MM.1S (cell line): ENCODE measurements at regions not wholly inside any gene's neighbourhood (a gene's known extent, or its start where the extent isn't known, plus 50 kb on each side); places are given as distances from the start of the nearest gene placed in this dataset.

Experiments used
- DNase-seq: peaks from one replicate; pipeline ENCODE4 v3.0.0-alpha.2; 2015
- H2AFZ ChIP-seq: fragments of 300-600 bp; sonication (generic); 2 replicates; pipeline ENCODE4 v1.6.0; 2016; ENCODE audit warnings: antibody characterized with exemption, low read length
- H3F3A ChIP-seq: fragments of 300-600 bp; sonication (generic); 2 replicates; pipeline ENCODE4 v1.6.1; 2016; ENCODE audit warnings: mild to moderate bottlenecking, antibody characterized with exemption, low read length, moderate library complexity, mixed read lengths; ENCODE audit not compliant: insufficient read depth
- H3K27ac ChIP-seq: fragments of 300-600 bp; sonication (generic); 2 replicates; pipeline ENCODE4 v1.5.1; 2016; ENCODE audit warnings: mild to moderate bottlenecking, low read length
- H3K27me3 ChIP-seq: fragments of 300-600 bp; sonication (generic); replicated peaks from 2 replicates; pipeline ENCODE4 v1.6.0; 2016; ENCODE audit warnings: low read length; ENCODE audit not compliant: insufficient read depth
- H3K36me3 ChIP-seq: fragments of 300-600 bp; sonication (generic); replicated peaks from 2 replicates; pipeline ENCODE4 v1.6.1; 2016; ENCODE audit warnings: mild to moderate bottlenecking, low read length, mixed read lengths; ENCODE audit not compliant: insufficient read depth
- H3K4me1 ChIP-seq: fragments of 300-600 bp; sonication (generic); 2 replicates; pipeline ENCODE4 v1.6.1; 2016; ENCODE audit warnings: low read length, mixed read lengths
- H3K4me2 ChIP-seq: fragments of 300-600 bp; sonication (generic); 2 replicates; pipeline ENCODE4 v1.6.0; 2016; ENCODE audit warnings: low read depth, low read length
- H3K4me3 ChIP-seq: fragments of 300-600 bp; sonication (generic); 2 replicates; pipeline ENCODE4 v1.5.1; 2016; ENCODE audit warnings: low read length, mixed read lengths
- H3K79me2 ChIP-seq: fragments of 300-600 bp; sonication (generic); 2 replicates; pipeline ENCODE4 v1.6.1; 2016; ENCODE audit warnings: mixed run types, low read length, mixed read lengths
- H3K9ac ChIP-seq: fragments of 300-600 bp; sonication (generic); 2 replicates; pipeline ENCODE4 v1.6.1; 2016; ENCODE audit warnings: low read length, mixed read lengths
- H3K9me2 ChIP-seq: fragments of 300-600 bp; sonication (generic); replicated peaks from 2 replicates; pipeline ENCODE4 v1.6.1; 2016; ENCODE audit warnings: mild to moderate bottlenecking, low read length, mixed read lengths; ENCODE audit not compliant: insufficient read depth
- H3K9me3 ChIP-seq: fragments of 300-600 bp; sonication (generic); replicated peaks from 2 replicates; pipeline ENCODE4 v1.6.1; 2016; ENCODE audit warnings: mild to moderate bottlenecking, low read length, mixed read lengths; ENCODE audit not compliant: insufficient read depth
- H4K20me1 ChIP-seq: fragments of 300-600 bp; sonication (generic); 2 replicates; pipeline ENCODE4 v1.6.1; 2016; ENCODE audit warnings: mild to moderate bottlenecking, low read length, moderate library complexity, mixed read lengths; ENCODE audit not compliant: insufficient read depth
- CTCF ChIP-seq: fragments of 300-600 bp; sonication (generic); IDR thresholded peaks from 2 replicates; pipeline ENCODE4 v1.5.1; 2016; ENCODE audit warnings: antibody characterized with exemption, low read length, mixed read lengths
- EZH2 ChIP-seq: fragments of 300-600 bp; sonication (generic); optimal IDR thresholded peaks from 2 replicates; pipeline ENCODE3; 2017; ENCODE audit warnings: low read depth, mild to moderate bottlenecking, antibody characterized with exemption, low read length, mixed read lengths
- EZH2phosphoT487 ChIP-seq: fragments of 300-600 bp; sonication (generic); IDR thresholded peaks from 2 replicates; pipeline ENCODE4 v1.6.1; 2018; ENCODE audit warnings: antibody characterized with exemption, low read length

GRCh38 chr3:147529551-147529950 lies 120.4 kb downstream of the ZIC1 start:
- H3K4me2 ChIP-seq, result no peak overlapping the region

GRCh38 chr3:147538034-147538433 lies 128.9 kb downstream of the ZIC1 start:
- Histone ChIP-seq H3K36me3 (no peaks in the 10 kb centered on the region), H3K9me3 (no peaks in the 10 kb centered on the region), H3F3A (no peaks in the 10 kb centered on the region), H3K9ac (no peak overlapping the region), H4K20me1 (no peaks in the 10 kb centered on the region), H3K4me1 (no peaks in the 10 kb centered on the region), H3K4me2 (peak overlapping the region; percentile 30), H3K4me3 (peak overlapping the region; percentile 20; the same call in 1 of the 2 replicates), H3K9me2 (no peaks in the 10 kb centered on the region), H3K27me3 (no peaks in the 10 kb centered on the region), H3K79me2 (no peaks in the 10 kb centered on the region), H2AFZ (peak overlapping the region; percentile 60), H3K27ac (no peak overlapping the region)
- DNase-seq, result peak; percentile 40
- TF ChIP-seq EZH2phosphoT487 (no peak), EZH2 (no peak)

More at GRCh38 chr3:147529551-147529950, 120.4 kb downstream of the ZIC1 start:
- Histone ChIP-seq H3K9me2 (no peaks in the 10 kb centered on the region), H4K20me1 (no peaks in the 10 kb centered on the region), H3K9ac (no peak overlapping the region), H3K79me2 (no peaks in the 10 kb centered on the region), H3K36me3 (no peaks in the 10 kb centered on the region), H3F3A (no peaks in the 10 kb centered on the region), H2AFZ (no peak overlapping the region), H3K27ac (no peak overlapping the region), H3K27me3 (no peaks in the 10 kb centered on the region), H3K4me3 (no peak overlapping the region), H3K4me1 (no peaks in the 10 kb centered on the region), H3K9me3 (no peaks in the 10 kb centered on the region)
- TF ChIP-seq CTCF (no peak), EZH2phosphoT487 (no peak), EZH2 (no peak)
- no peak for DNase-seq

- TF ChIP-seq EZH2 (no peak), CTCF (no peak), EZH2phosphoT487 (no peak)
- Histone ChIP-seq H3K4me2 (no peak overlapping the region), H3K4me1 (no peaks in the 10 kb centered on the region), H3K27ac (no peak overlapping the region), H3K9me3 (no peaks in the 10 kb centered on the region), H3K9me2 (no peaks in the 10 kb centered on the region), H3F3A (no peaks in the 10 kb centered on the region), H3K4me3 (no peak overlapping the region), H3K36me3 (no peaks in the 10 kb centered on the region), H3K79me2 (no peaks in the 10 kb centered on the region), H3K9ac (no peak overlapping the region), H2AFZ (no peak overlapping the region), H3K27me3 (no peaks in the 10 kb centered on the region), H4K20me1 (no peaks in the 10 kb centered on the region)
- no peak for DNase-seq
These were observed 131.8 kb downstream of the ZIC1 start for GRCh38 chr3:147540921-147541320.

- Histone ChIP-seq H3F3A (no peaks in the 10 kb centered on the region), H3K4me3 (no peak overlapping the region), H3K4me1 (no peaks in the 10 kb centered on the region), H4K20me1 (no peaks in the 10 kb centered on the region), H3K27me3 (no peaks in the 10 kb centered on the region), H3K4me2 (no peak overlapping the region), H3K36me3 (no peaks in the 10 kb centered on the region), H3K9me2 (no peaks in the 10 kb centered on the region), H2AFZ (no peak overlapping the region), H3K79me2 (no peaks in the 10 kb centered on the region), H3K27ac (no peak overlapping the region), H3K9me3 (no peaks in the 10 kb centered on the region), H3K9ac (no peak overlapping the region)
- TF ChIP-seq EZH2 (no peak), EZH2phosphoT487 (no peak), CTCF (no peak)
- no peak for DNase-seq
These were observed 135.1 kb downstream of the ZIC1 start for GRCh38 chr3:147544290-147544689.
